Brain microvascular endothelial cell (primary cell): ENCODE measurements at regions not wholly inside any gene's neighbourhood (a gene's known extent, or its start where the extent isn't known, plus 50 kb on each side); places are given as distances from the start of the nearest gene placed in this dataset.
"Not testable (repeated sequence)": the region's sequence is repeated elsewhere in the genome, so short reads cannot be mapped to it uniquely, and the experiment has no call there.

ENCODE experiments used
- DNase-seq: peaks from one replicate; pipeline ENCODE4 v3.0.0-alpha.2; 2020
- H3K27ac ChIP-seq: fragments of 250-450 bp; sonication (Bioruptor Pico); 2 replicates; pipeline ENCODE4 v1.5.1; 2020; ENCODE audit warnings: mild to moderate bottlenecking, moderate library complexity
- H3K27me3 ChIP-seq: fragments of 250-450 bp; sonication (Bioruptor Pico); replicated peaks from 2 replicates; pipeline ENCODE4 v1.5.1; 2020; ENCODE audit warnings: mild to moderate bottlenecking
- H3K36me3 ChIP-seq: fragments of 250-450 bp; sonication (Bioruptor Pico); replicated peaks from 2 replicates; pipeline ENCODE4 v1.5.1; 2020; ENCODE audit warnings: mild to moderate bottlenecking
- H3K4me3 ChIP-seq: 2 replicates; pipeline ENCODE4 v1.5.1; 2011; ENCODE audit warnings: low read depth, mild to moderate bottlenecking, control low read depth, low read length, moderate library complexity
- CTCF ChIP-seq: IDR thresholded peaks from 2 replicates; pipeline ENCODE4 v1.5.1; 2011; ENCODE audit warnings: low read depth, mild to moderate bottlenecking, moderate library complexity, low read length, control low read depth, inconsistent platforms; ENCODE audit errors: missing control alignments
- in situ Hi-C: cut with HindIII; loops from 2 replicates; pipeline ENCODE4 v1.10.0; 2017; ENCODE audit warnings: low sequenced_read_pairs, low pct_ligation_motif_present

- Histone ChIP-seq H3K27ac (no peak overlapping the region), H3K4me3 (no peak overlapping the region), H3K27me3 (no peaks in the 10 kb centered on the region), H3K36me3 (no peaks in the 10 kb centered on the region)
- in situ Hi-C loops, result no loop called here
- no peak for TF ChIP-seq CTCF
- DNase-seq, result no peak
These were observed 72.0 kb upstream of the TBX18 start for GRCh38 chr6:84836366-84836765.

GRCh38 chr6:84835340-84835739, 70.9 kb upstream of the TBX18 start:
- in situ Hi-C loops, result no loop called here
- no peak overlapping the region for H3K27ac ChIP-seq
- H3K36me3 ChIP-seq, result no peaks in the 10 kb centered on the region
- TF ChIP-seq CTCF, result no peak
- H3K27me3 ChIP-seq, result no peaks in the 10 kb centered on the region
- no peak overlapping the region for H3K4me3 ChIP-seq
- DNase-seq, result no peak

- in situ Hi-C loops, DNase-seq, H3K27ac ChIP-seq: not testable (repeated sequence)
These were observed 67.5 kb upstream of the TBX18 start for GRCh38 chr6:84831924-84832323.

GRCh38 chr6:84825461-84825860, 61.1 kb upstream of the TBX18 start:
- peak; percentile 93 for DNase-seq
- no peaks in the 10 kb centered on the region for H3K36me3 ChIP-seq
- TF ChIP-seq CTCF, result no peak
- peak overlapping the region; percentile 64 for H3K27ac ChIP-seq
- no peak overlapping the region for H3K4me3 ChIP-seq
- in situ Hi-C loops, result no loop called here
- no peaks in the 10 kb centered on the region for H3K27me3 ChIP-seq

More at GRCh38 chr6:84831924-84832323, 67.5 kb upstream of the TBX18 start:
- H3K36me3 ChIP-seq, H3K27me3 ChIP-seq, H3K4me3 ChIP-seq: not testable (repeated sequence)

GRCh38 chr6:84821314-84821713, 56.9 kb upstream of the TBX18 start:
- H3K27me3 ChIP-seq, H3K36me3 ChIP-seq, DNase-seq, H3K27ac ChIP-seq, H3K4me3 ChIP-seq, in situ Hi-C loops: not testable (repeated sequence)

- in situ Hi-C loops, result no loop called here
- no peak overlapping the region for H3K27ac ChIP-seq
- TF ChIP-seq CTCF, result no peak
These were observed 52.3 kb upstream of the TBX18 start for GRCh38 chr6:84816741-84817140.

GRCh38 chr6:84815896-84816735, 51.7 kb upstream of the TBX18 start:
- in situ Hi-C loops, result no loop called here

More at GRCh38 chr6:84816741-84817140, 52.3 kb upstream of the TBX18 start:
- Histone ChIP-seq H3K27me3 (no peaks in the 10 kb centered on the region), H3K36me3 (no peaks in the 10 kb centered on the region), H3K4me3 (no peak overlapping the region)
- DNase-seq, result no peak

More at GRCh38 chr6:84815896-84816735, 51.7 kb upstream of the TBX18 start:
- Histone ChIP-seq H3K36me3 (no peaks in the 10 kb centered on the region), H3K4me3 (no peak overlapping the region), H3K27ac (no peak overlapping the region), H3K27me3 (no peaks in the 10 kb centered on the region)
- no peak for TF ChIP-seq CTCF
- no peak for DNase-seq
